ENCODE measurements at regions not wholly inside any gene's neighbourhood (a gene's known extent, or its start where the extent isn't known, plus 50 kb on each side); places are given as distances from the start of the nearest gene placed in this dataset.

GRCh38 chr10:9926881-9927280, 1090.8 kb upstream of the CELF2 start:
- Histone ChIP-seq H3K27me3 (ENCODE audit: low read depth) (no peaks in the 10 kb centered on the region), H3K27ac (no peak overlapping the region), H3K36me3 (no peaks in the 10 kb centered on the region), H3K4me3 (no peak overlapping the region), H3K9me3 (no peaks in the 10 kb centered on the region), H3K4me1 (no peaks in the 10 kb centered on the region)
- intact Hi-C loops (cut with DNase I), result no loop called here
- TF ChIP-seq, protein P1, sequence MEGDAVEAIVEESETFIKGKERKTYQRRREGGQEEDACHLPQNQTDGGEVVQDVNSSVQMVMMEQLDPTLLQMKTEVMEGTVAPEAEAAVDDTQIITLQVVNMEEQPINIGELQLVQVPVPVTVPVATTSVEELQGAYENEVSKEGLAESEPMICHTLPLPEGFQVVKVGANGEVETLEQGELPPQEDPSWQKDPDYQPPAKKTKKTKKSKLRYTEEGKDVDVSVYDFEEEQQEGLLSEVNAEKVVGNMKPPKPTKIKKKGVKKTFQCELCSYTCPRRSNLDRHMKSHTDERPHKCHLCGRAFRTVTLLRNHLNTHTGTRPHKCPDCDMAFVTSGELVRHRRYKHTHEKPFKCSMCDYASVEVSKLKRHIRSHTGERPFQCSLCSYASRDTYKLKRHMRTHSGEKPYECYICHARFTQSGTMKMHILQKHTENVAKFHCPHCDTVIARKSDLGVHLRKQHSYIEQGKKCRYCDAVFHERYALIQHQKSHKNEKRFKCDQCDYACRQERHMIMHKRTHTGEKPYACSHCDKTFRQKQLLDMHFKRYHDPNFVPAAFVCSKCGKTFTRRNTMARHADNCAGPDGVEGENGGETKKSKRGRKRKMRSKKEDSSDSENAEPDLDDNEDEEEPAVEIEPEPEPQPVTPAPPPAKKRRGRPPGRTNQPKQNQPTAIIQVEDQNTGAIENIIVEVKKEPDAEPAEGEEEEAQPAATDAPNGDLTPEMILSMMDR (IDR thresholded peaks at IDR 0.05), result no peak
- no peak for ATAC-seq
- DNase-seq, result no peak

DNA sequence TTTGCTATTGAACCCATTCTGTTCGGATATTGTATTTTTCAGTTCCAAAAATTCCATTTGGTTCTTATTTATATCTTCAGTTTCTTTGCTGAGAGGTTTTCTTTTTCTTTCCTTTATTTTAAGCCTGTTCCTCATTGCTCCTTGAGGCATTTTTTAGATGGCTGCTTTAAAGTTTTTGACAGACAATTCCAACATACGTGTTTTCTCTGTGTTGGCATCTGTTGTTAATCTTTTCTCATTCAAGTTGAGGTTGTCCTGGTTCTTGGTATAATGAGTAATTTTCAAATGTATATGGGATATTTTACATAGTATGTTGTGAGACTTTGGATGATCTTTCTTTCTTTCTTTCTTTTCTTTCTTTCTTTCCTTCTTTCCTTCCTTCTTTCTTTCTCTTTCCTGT, 1078.0 kb upstream of the CELF2 start:
- Histone ChIP-seq H3K4me3 (no peak overlapping the region), H3K27me3 (ENCODE audit: low read depth) (no peaks in the 10 kb centered on the region), H3K9me3 (no peaks in the 10 kb centered on the region), H3K27ac (no peak overlapping the region), H3K36me3 (no peaks in the 10 kb centered on the region), H3K4me1 (no peaks in the 10 kb centered on the region)
- intact Hi-C loops (cut with DNase I), result no loop called here
- ATAC-seq (no peak), DNase-seq (no peak)
- TF ChIP-seq, protein P1 (IDR thresholded peaks at IDR 0.05), result no peak

DNA sequence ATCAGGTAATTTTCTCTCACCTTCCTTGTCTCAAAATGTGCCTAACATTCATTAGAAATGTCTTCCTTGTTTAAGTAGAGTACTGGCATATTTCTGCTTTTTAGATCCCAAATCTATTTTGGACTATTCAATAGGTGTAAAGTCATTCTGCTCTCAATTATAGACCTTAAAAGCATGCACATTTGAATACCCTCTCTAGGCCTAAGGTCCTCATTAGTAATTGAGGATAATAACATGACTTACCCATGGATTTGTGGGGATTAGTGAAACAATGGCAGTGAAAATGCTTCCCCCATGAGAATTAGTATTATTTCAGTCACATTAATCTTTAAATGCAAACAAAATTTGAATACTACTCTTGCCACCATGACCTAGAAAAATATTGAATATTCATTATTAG, 1073.0 kb upstream of the CELF2 start:
- no peaks in the 10 kb centered on the region for H3K36me3 ChIP-seq

DNA sequence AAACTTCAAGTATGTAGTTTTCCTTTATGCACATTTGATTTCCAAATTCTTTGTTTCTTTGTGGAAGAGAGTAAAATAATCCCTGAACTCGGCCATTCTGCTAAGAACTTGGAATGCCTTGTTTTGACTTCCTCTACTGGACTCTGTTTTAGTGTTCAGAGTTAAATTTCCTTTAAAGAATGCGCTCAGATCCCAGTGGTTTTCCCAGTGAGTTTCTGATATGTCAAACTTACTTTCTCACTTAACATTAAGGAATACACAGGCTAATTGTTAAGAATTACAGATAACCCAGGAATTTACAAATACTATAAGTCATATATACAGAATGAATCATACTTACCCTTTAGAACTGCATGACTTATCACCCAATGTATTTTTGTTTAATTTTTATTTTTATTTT, 1067.6 kb upstream of the CELF2 start:
- intact Hi-C loops (cut with DNase I), result no loop called here
- TF ChIP-seq, protein P1 (IDR thresholded peaks at IDR 0.05), result no peak
- H3K27ac ChIP-seq, result no peak overlapping the region
- ATAC-seq (no peak), DNase-seq (no peak)
- no peaks in the 10 kb centered on the region for H3K27me3 ChIP-seq (ENCODE audit: low read depth)
- no peaks in the 10 kb centered on the region for H3K36me3 ChIP-seq
- no peaks in the 10 kb centered on the region for H3K4me1 ChIP-seq
- no peak overlapping the region for H3K4me3 ChIP-seq
- no peaks in the 10 kb centered on the region for H3K9me3 ChIP-seq

More for the DNA sequence above, 1073.0 kb upstream of the CELF2 start:
- Histone ChIP-seq H3K4me1 (no peaks in the 10 kb centered on the region), H3K27me3 (ENCODE audit: low read depth) (no peaks in the 10 kb centered on the region), H3K9me3 (no peaks in the 10 kb centered on the region), H3K27ac (no peak overlapping the region), H3K4me3 (no peak overlapping the region)
- DNase-seq, result no peak
- TF ChIP-seq, protein P1 (IDR thresholded peaks at IDR 0.05), result no peak
- ATAC-seq, result no peak
- intact Hi-C loops (cut with DNase I), result no loop called here

- TF ChIP-seq, protein P1 (IDR thresholded peaks at IDR 0.05), result no peak
- Histone ChIP-seq H3K36me3 (no peaks in the 10 kb centered on the region), H3K27me3 (ENCODE audit: low read depth) (no peaks in the 10 kb centered on the region), H3K4me1 (no peaks in the 10 kb centered on the region), H3K4me3 (no peak overlapping the region), H3K27ac (no peak overlapping the region), H3K9me3 (no peaks in the 10 kb centered on the region)
- no peak for DNase-seq
- ATAC-seq, result no peak
- intact Hi-C loops (cut with DNase I), result no loop called here
These were observed 1066.0 kb upstream of the CELF2 start for GRCh38 chr10:9951481-9952257.
